Activated naive CD8-positive, alpha-beta T cell treated with anti-CD3 and anti-CD28 coated beads, Interleukin-2, amount 10 ng/mL, durations not matched to agents 7 days and 5 days (primary cell): ENCODE measurements at regions not wholly inside any gene's neighbourhood (a gene's known extent, or its start where the extent isn't known, plus 50 kb on each side); places are given as distances from the start of the nearest gene placed in this dataset.
"Not testable (repeated sequence)": the region's sequence is repeated elsewhere in the genome, so short reads cannot be mapped to it uniquely, and the experiment has no call there.

Experiments
- ATAC-seq: fragments of 150-1000 bp; cut with Tn5 transposase; one replicate; pipeline ENCODE4 v1.10.0; 2021; ENCODE audit warnings: low read depth, moderate library complexity
- POLR2A ChIA-PET: fragments of 350-600 bp; sonication (Branson Sonifier 250); formaldehyde crosslinking; loops from one replicate; lab custom pipeline; 2021; ENCODE audit warnings: antibody characterized with exemption; lab: Charles Lee
- DNase-seq: peaks from one replicate; pipeline ENCODE4 v3.0.0; 2021
- H3K27ac Mint-ChIP-seq: one replicate; pipeline ENCODE4 v1.8.0; 2022; ENCODE audit warnings: mild to moderate bottlenecking, mixed read lengths
- H3K27me3 Mint-ChIP-seq: one replicate; pipeline ENCODE4 v1.8.0; 2022; ENCODE audit warnings: mild to moderate bottlenecking, moderate library complexity, mixed read lengths
- H3K36me3 Mint-ChIP-seq: one replicate; pipeline ENCODE4 v1.8.0; 2021; ENCODE audit warnings: mild to moderate bottlenecking, mixed read lengths
- H3K4me1 Mint-ChIP-seq: one replicate; pipeline ENCODE4 v1.8.0; 2021; ENCODE audit warnings: mixed read lengths
- H3K4me3 Mint-ChIP-seq: one replicate; pipeline ENCODE4 v1.8.0; 2022; ENCODE audit warnings: mild to moderate bottlenecking, moderate library complexity, mixed read lengths
- H3K9me3 Mint-ChIP-seq: one replicate; pipeline ENCODE4 v1.8.0; 2021; ENCODE audit warnings: mixed read lengths

DNA sequence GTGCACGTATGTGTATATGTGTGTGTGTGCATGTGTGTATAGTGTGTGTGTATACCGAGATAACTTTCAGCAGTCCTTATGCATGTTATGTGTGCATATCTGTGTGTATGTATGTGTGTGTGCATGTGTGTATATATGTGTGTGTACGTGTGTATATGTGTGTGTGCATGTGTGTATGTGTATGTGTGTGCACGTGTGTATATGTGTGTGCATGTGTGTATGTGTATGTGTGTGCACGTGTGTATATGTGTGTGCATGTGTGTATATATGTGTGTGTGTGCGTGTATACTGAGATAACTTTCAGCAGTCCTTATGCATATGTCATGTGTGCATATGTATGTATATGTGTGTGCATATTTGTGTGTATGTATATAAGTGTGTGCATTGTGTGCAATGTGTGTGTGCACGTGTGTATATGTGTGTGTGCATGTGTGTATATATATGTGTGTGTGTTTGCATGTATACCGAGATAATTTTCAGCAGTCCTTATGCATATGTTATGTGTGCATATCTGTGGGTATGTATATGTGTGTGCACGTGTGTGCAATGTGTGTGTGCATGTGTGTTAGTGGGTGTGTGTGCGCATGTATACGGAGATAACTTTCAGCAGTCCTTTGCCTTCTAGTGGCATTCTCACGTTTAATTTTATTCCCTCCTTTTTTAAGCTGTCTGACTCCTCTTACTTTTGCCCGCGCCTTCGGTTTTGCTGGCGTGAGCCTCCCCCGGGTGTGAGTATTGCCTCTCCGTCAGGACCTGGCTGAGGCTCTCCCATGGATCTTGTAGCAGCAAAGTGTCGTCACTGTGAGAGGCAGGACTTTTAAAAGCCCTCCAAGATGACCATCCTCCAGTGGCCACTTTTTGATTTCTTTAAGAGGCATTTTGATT, 99.6 kb upstream of the SHOX start:
- Mint-ChIP-seq H3K36me3 (no peaks in the 10 kb centered on the region), H3K4me3 (no peak overlapping the region), H3K27me3 (no peaks in the 10 kb centered on the region), H3K9me3 (peaks cover 17% of the 10 kb centered on the region), H3K4me1 (no peaks in the 10 kb centered on the region), H3K27ac (no peak overlapping the region)
- no peak for DNase-seq
- no peak for ATAC-seq
- POLR2A ChIA-PET: no interaction called here

DNA sequence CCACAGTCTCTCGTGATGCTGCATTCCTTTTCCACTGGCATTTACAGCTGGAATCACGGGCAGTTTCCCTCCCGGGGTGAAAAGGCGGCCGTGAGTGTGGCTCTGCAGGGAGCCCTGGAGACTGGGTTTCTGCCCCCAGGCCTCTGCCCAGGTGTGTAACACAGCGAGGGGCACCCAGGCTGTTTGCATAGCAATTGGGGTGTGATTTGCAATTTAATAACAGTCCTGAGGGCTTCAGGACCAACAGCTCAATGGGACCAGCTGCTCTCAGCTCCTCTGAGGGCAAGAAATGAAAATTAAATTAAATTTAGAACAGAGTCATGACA, 99.0 kb upstream of the SHOX start:
- DNase-seq (no peak), ATAC-seq (no peak)
- Mint-ChIP-seq H3K4me3 (no peak overlapping the region), H3K36me3 (no peaks in the 10 kb centered on the region), H3K9me3 (peaks cover 17% of the 10 kb centered on the region), H3K27ac (no peak overlapping the region), H3K27me3 (no peaks in the 10 kb centered on the region), H3K4me1 (no peaks in the 10 kb centered on the region)
- POLR2A ChIA-PET: no interaction called here

- POLR2A ChIA-PET: no interaction called here
- no peak for DNase-seq
- Mint-ChIP-seq H3K27ac (no peak overlapping the region), H3K9me3 (peaks cover 20% of the 10 kb centered on the region), H3K4me3 (no peak overlapping the region), H3K27me3 (no peaks in the 10 kb centered on the region), H3K36me3 (no peaks in the 10 kb centered on the region), H3K4me1 (no peaks in the 10 kb centered on the region)
- no peak for ATAC-seq
These were observed 95.8 kb upstream of the SHOX start for GRCh38 chrX:534804-535203.

- DNase-seq: no peak
- Mint-ChIP-seq H3K4me1 (no peaks in the 10 kb centered on the region), H3K9me3 (peaks cover 4% of the 10 kb centered on the region), H3K4me3 (no peak overlapping the region), H3K27ac (no peak overlapping the region), H3K36me3 (no peaks in the 10 kb centered on the region), H3K27me3 (no peaks in the 10 kb centered on the region)
- POLR2A ChIA-PET: no interaction called here
- ATAC-seq: no peak
These were observed 94.0 kb upstream of the SHOX start for GRCh38 chrX:536616-537015.

- Mint-ChIP-seq H3K4me1 (no peaks in the 10 kb centered on the region), H3K4me3 (no peak overlapping the region), H3K36me3 (no peaks in the 10 kb centered on the region), H3K27me3 (no peaks in the 10 kb centered on the region), H3K9me3 (peaks cover 4% of the 10 kb centered on the region), H3K27ac (no peak overlapping the region)
- ATAC-seq (no peak), DNase-seq (no peak)
- POLR2A ChIA-PET: no interaction called here
These were observed 93.4 kb upstream of the SHOX start for GRCh38 chrX:537151-537550.

- POLR2A ChIA-PET: no interaction called here
- Mint-ChIP-seq H3K9me3 (peaks cover 4% of the 10 kb centered on the region), H3K27ac (no peak overlapping the region), H3K4me3 (no peak overlapping the region), H3K4me1 (no peaks in the 10 kb centered on the region), H3K27me3 (no peaks in the 10 kb centered on the region), H3K36me3 (no peaks in the 10 kb centered on the region)
- ATAC-seq (no peak), DNase-seq (no peak)
These were observed 92.3 kb upstream of the SHOX start for GRCh38 chrX:538311-538710.

DNA sequence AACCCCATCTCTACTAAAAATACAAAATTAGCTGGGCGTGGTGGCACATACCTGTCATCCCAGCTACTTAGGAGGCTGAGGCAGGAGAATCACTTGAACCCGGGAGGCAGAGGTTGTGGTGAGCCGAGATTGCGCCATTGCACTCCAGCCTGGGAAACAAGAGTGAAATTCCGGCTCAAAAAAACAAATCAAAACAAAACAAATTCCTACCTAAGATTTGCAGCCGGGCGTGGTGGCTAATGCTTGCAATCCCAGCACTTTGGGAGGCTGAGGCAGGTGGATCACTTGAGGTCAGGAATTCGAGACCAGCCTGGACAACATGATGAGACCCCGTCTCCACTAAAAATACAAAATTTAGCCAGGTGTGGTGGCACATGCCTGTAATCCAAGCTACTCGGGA, 89.6 kb upstream of the SHOX start:
- H3K36me3 Mint-ChIP-seq, POLR2A ChIA-PET, DNase-seq, ATAC-seq, H3K4me3 Mint-ChIP-seq, H3K27ac Mint-ChIP-seq, H3K9me3 Mint-ChIP-seq, H3K27me3 Mint-ChIP-seq, H3K4me1 Mint-ChIP-seq: not testable (repeated sequence)

GRCh38 chrX:542179-542578, 88.4 kb upstream of the SHOX start:
- Mint-ChIP-seq H3K36me3 (no peaks in the 10 kb centered on the region), H3K4me1 (no peaks in the 10 kb centered on the region), H3K27me3 (no peaks in the 10 kb centered on the region), H3K4me3 (no peak overlapping the region), H3K9me3 (peaks cover 9% of the 10 kb centered on the region), H3K27ac (no peak overlapping the region)
- ATAC-seq (no peak), DNase-seq (no peak)
- POLR2A ChIA-PET: no interaction called here

GRCh38 chrX:545452-545885, 85.1 kb upstream of the SHOX start:
- Mint-ChIP-seq H3K27ac (no peak overlapping the region), H3K27me3 (no peaks in the 10 kb centered on the region), H3K4me3 (no peak overlapping the region), H3K36me3 (peaks cover 1% of the 10 kb centered on the region), H3K4me1 (no peaks in the 10 kb centered on the region), H3K9me3 (peaks cover 23% of the 10 kb centered on the region)
- POLR2A ChIA-PET: no interaction called here
- DNase-seq (no peak), ATAC-seq (no peak)

- no peaks in the 10 kb centered on the region for H3K4me1 Mint-ChIP-seq
- no peak for ATAC-seq
- no peak overlapping the region for H3K4me3 Mint-ChIP-seq
- no peak for DNase-seq
- H3K27ac Mint-ChIP-seq: no peak overlapping the region
- H3K27me3 Mint-ChIP-seq: no peaks in the 10 kb centered on the region
- H3K9me3 Mint-ChIP-seq: peaks cover 27% of the 10 kb centered on the region
- POLR2A ChIA-PET: no interaction called here
- H3K36me3 Mint-ChIP-seq: peaks cover 6% of the 10 kb centered on the region
These were observed 80.1 kb upstream of the SHOX start for GRCh38 chrX:550514-550913.

DNA sequence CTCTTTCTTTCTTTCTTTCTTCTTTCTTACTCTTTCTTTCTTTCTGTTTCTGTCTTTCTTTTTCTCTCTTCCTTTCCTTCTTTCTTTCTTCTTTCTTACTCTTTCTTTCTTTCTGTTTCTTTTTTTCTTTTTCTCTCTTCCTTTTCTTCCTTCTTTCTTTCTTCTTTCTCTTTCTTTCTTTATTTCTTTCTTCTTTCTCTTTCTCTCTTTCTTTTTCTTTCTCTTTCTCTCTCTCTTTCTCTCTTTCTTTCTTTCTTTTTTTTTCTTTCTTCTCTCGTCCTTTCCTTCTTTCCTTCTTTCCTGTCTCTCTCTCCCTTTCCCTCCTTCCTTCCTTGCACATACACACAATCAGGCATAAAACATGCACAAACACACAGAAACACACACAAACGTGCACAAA, 79.3 kb upstream of the SHOX start:
- DNase-seq (no peak), ATAC-seq (no peak)
- POLR2A ChIA-PET: no interaction called here
- Mint-ChIP-seq H3K9me3 (peaks cover 27% of the 10 kb centered on the region), H3K27ac (no peak overlapping the region), H3K4me1 (no peaks in the 10 kb centered on the region), H3K36me3 (peaks cover 6% of the 10 kb centered on the region), H3K27me3 (no peaks in the 10 kb centered on the region), H3K4me3 (no peak overlapping the region)

- no peaks in the 10 kb centered on the region for H3K4me1 Mint-ChIP-seq
- no peak overlapping the region for H3K4me3 Mint-ChIP-seq
- no peak overlapping the region for H3K27ac Mint-ChIP-seq
- POLR2A ChIA-PET: no interaction called here
- H3K27me3 Mint-ChIP-seq: no peaks in the 10 kb centered on the region
- H3K36me3 Mint-ChIP-seq: peaks cover 6% of the 10 kb centered on the region
- H3K9me3 Mint-ChIP-seq: peaks cover 26% of the 10 kb centered on the region
- ATAC-seq (no peak), DNase-seq (no peak)
These were observed 78.1 kb upstream of the SHOX start for GRCh38 chrX:552496-552895.

GRCh38 chrX:554271-554670, 76.3 kb upstream of the SHOX start:
- no peak for DNase-seq
- H3K9me3 Mint-ChIP-seq: peaks cover 21% of the 10 kb centered on the region
- H3K4me1 Mint-ChIP-seq: no peaks in the 10 kb centered on the region
- POLR2A ChIA-PET: no interaction called here
- ATAC-seq: no peak
- no peaks in the 10 kb centered on the region for H3K27me3 Mint-ChIP-seq
- H3K4me3 Mint-ChIP-seq: no peak overlapping the region
- H3K36me3 Mint-ChIP-seq: peaks cover 6% of the 10 kb centered on the region
- no peak overlapping the region for H3K27ac Mint-ChIP-seq

DNA sequence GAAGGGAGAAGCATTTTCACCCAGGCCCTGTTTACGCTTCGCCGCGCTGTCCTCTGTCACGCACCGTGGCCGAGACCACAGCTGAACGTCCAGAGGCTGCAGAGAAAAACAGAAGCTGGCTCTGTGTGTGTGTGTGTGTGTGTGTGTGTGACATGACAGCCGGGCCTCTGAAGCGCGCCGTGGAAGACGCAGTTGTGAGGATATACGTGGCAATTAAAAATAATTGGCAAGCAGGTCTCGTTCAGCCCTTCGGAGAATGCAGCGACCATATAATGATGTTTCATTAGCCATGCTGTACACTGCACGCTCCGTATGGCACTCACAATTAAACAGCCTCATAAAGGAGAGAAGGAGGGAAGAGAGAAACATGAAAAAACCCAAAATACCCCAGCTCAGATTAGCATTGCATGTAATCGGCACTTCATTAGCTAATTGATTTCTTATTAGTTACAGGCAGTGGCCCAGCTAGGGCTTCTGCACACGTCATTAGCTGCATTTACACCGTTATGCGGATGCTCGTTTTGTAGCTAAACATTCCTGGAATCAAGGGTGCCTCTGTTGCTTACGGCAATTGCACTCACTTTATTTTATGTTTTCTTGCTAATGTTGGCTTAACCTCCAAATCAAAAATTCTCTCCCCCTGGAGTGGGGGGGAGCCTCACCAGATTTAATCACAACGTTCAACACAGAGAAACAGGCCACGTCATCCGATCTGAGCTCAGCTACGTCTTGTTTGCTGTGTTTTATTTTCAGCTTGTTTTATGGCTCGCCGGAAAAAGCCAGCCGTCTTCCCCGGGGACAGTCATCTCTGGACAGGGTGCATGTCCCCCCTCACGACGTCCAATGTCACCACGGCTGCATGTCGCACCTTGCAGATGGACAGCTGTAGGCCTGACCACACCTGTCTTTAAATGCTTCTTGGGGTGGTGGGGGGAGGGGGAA, 74.6 kb upstream of the SHOX start:
- DNase-seq: no peak
- Mint-ChIP-seq H3K4me1 (no peaks in the 10 kb centered on the region), H3K9me3 (peaks cover 6% of the 10 kb centered on the region), H3K27me3 (no peaks in the 10 kb centered on the region), H3K36me3 (peaks cover 2% of the 10 kb centered on the region), H3K27ac (no peak overlapping the region), H3K4me3 (no peak overlapping the region)
- POLR2A ChIA-PET: no interaction called here
- ATAC-seq: no peak
